ENCODE measurements at regions not wholly inside any gene's neighbourhood (a gene's known extent, or its start where the extent isn't known, plus 50 kb on each side); places are given as distances from the start of the nearest gene placed in this dataset.

DNA sequence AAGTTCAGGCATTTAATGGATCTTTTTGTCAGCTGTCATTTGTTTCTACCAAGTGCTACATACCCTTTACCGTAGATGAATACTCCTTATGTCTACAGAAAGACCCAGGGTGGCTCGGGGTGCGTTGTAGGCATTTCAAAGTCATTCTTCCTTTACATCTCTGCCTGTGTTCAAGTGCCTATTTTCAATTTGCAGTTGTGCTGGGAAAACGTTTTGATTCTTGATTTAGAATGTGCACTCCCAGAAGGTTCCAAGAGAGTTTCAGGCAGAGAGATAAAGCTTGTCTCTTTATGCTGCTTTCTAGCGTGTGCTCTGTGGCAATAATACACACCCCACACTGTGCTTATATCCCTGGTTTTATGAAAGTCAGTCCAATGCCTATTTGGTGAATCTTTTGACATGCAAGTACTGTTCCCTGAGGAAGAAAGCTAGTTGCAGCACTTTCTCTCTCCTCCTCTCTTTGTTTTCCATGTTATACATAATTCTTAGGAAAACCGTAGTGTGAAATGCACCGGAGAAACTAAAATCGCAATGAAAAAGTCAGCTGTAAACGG, 828.1 kb upstream of the ZNF608 start:
- ATAC-seq (no peak), DNase-seq (no peak)

GRCh38 chr5:125575171-125575890, 828.9 kb upstream of the ZNF608 start:
- ATAC-seq = no peak
- no peak for DNase-seq

GRCh38 chr5:125575891-125576505, 829.6 kb upstream of the ZNF608 start:
- DNase-seq (no peak), ATAC-seq (no peak)

DNA sequence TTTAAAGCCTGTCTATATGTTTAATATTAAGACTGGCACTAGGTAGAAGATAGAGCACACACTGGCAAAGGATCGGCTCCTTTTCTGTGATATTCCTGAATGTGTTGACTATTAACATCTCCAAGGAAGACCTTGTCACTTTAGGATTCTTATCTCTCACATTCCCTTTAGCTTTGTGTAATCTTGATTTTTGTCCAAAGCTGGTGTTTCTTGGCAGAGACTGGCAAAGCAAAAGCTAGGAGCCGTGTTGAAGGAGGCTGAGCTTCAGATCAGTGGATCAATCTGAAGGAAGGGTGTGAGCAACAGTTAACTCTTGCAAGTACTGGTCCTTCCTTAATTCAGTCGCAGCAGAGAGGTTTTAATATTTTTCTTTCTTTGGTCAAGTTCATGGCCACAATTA, 830.4 kb upstream of the ZNF608 start:
- ATAC-seq = no peak

GRCh38 chr5:125578551-125578950, 832.1 kb upstream of the ZNF608 start:
- ATAC-seq = no peak

More for the DNA sequence above, 830.4 kb upstream of the ZNF608 start:
- no peak for DNase-seq

DNA sequence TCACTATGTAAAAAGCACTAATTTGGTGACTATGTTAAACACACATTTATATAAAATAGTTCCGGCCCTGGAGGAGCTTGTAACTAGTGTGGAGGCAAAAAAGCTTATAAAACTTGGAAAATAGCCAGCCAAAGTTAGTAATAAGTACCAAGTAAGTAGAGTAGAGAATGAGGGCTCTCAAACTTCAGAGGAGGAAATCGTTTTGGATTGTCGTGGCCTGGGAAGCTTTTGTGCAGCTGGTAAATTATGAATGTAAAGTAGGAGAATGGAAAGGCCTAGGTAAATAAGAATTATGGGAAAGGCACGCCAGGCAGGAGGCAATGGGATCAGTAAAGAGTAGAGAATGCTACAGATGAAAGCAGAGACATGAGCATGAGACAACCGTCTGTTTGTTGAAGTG, 832.7 kb upstream of the ZNF608 start:
- ATAC-seq = no peak
- no peak for DNase-seq

More at GRCh38 chr5:125578551-125578950, 832.1 kb upstream of the ZNF608 start:
- DNase-seq = no peak

DNA sequence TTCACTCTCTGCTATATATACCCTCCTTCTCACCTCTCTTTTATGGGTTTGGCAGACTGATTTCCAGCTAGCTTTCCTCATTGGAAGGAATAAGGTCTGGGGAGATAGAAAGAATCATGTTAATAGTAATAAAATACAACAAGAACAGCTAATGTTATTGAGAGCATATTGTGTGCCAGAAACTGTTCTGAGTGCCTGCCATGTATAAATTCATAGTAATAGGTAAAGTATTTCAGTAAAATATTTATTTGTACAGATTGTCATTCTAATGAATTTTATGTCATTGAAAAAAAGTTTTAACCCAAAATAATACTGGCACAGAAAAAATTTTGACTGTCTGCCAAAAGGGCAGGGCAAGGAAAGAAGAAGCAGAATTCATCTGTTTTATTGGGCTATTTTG, 834.9 kb upstream of the ZNF608 start:
- DNase-seq (no peak), ATAC-seq (no peak)

GRCh38 chr5:125582352-125582751, 835.9 kb upstream of the ZNF608 start:
- DNase-seq = no peak
- no peak for ATAC-seq

GRCh38 chr5:125583321-125584139, 837.1 kb upstream of the ZNF608 start:
- ATAC-seq (no peak), DNase-seq (no peak)

GRCh38 chr5:125584140-125584520, 837.7 kb upstream of the ZNF608 start:
- DNase-seq (no peak), ATAC-seq (no peak)

- DNase-seq = no peak
- ATAC-seq = no peak
Observed at GRCh38 chr5:125587631-125588030, 835.6 kb upstream of the GRAMD2B start.

DNA sequence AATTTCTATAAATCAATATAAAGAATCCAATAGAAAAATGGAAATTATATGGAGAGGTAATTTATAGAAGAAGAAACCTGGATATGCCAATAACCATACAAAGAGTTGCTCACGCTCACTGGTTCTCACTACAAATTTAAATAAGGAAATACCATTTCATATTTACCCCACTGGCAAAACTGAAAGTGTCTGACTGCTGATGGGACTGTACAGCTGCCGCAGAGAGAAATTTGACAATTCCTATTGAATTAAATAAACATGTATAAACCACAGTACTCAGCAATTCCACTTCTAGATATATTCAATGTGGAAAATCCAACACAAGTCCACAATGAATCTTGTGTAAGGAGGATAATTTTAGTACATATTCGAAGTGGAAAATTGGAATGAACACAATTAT, 830.4 kb upstream of the GRAMD2B start:
- no peak for ATAC-seq
- no peak for DNase-seq

- ATAC-seq = no peak
- no peak for DNase-seq
Observed at GRCh38 chr5:125595095-125595494, 828.1 kb upstream of the GRAMD2B start.

DNA sequence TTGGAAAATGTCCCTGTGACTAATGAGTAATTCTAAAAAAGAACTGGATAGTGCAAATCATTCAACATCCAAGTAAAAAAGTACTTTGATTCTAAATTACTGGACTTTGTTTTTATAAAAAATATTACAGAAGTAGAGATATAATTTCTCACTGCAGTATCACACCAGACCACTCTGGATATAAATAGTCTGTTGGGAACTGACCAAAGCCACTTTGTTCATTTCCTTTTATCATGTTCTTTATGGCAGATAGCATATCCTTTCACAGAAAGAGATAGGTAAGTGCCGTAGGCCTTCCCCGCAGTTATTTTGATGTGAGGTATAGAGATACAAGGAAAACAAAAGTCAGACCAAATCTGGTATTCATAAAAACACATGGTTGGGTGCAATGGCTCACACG, 827.4 kb upstream of the GRAMD2B start:
- no peak for ATAC-seq

GRCh38 chr5:125597338-125597737, 825.9 kb upstream of the GRAMD2B start:
- DNase-seq (no peak), ATAC-seq (no peak)

More for the DNA sequence above, 827.4 kb upstream of the GRAMD2B start:
- DNase-seq = no peak

GRCh38 chr5:125600559-125600958, 822.6 kb upstream of the GRAMD2B start:
- ATAC-seq (no peak), DNase-seq (no peak)

GRCh38 chr5:125602184-125602583, 821.0 kb upstream of the GRAMD2B start:
- ATAC-seq = no peak
- DNase-seq = no peak

DNA sequence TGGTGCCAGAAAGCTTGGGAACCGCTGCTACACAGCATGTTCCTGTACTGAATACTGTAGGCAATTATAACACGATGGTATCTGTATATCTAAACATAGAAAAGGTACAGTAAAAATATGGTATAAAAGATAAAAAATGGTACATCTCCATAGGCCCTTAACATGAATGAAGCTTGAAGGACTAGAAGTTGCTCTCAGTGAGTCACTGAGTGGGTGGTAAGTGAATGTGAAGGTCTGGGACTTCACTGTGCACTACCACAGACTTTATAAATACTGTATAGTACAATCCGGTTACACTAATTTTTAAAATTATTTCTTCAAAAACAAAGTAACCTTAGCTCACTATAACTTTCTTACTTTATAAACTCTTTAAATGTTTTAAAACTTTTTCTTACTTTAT, 819.9 kb upstream of the GRAMD2B start:
- no peak for DNase-seq

DNA sequence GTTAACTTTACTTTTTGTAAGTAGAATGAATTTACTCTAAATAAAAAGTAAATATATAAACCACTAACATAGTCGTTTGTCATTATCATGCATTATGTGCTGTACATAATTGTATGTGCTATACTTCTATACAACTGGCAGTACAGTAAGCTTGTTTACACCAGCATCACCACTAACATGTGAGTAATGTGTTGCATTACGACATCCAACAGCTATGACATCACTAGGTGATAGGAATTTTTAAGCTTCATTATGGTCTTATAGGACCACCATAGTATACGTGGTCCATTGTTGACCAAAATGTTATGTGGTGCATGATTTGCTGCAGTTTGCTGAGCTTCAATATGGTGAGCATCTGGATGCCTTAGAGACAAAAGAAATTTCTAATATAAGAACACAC, 819.1 kb upstream of the GRAMD2B start:
- ATAC-seq (no peak), DNase-seq (no peak)

More for the DNA sequence above, 819.9 kb upstream of the GRAMD2B start:
- ATAC-seq = no peak

DNA sequence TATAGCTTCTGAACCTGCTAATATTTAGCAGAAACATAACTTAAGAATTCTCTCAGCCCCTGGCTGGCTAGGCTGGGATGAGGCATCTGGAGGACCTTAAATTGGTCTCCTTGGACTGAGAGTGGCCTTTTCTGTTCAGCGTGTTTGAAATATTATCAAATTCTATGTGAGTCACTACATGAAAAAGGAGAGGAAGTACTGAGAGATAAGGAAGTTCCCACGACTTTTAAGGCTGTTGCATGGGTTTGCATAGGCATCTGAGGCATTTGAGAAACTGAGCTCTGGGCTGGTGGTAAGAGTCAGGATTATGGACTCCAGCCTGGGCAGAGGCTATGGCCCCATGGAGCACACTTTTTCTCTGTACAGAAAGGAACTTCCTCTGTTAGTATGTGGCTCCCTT, 816.2 kb upstream of the GRAMD2B start:
- ATAC-seq = no peak
- DNase-seq = no peak

DNA sequence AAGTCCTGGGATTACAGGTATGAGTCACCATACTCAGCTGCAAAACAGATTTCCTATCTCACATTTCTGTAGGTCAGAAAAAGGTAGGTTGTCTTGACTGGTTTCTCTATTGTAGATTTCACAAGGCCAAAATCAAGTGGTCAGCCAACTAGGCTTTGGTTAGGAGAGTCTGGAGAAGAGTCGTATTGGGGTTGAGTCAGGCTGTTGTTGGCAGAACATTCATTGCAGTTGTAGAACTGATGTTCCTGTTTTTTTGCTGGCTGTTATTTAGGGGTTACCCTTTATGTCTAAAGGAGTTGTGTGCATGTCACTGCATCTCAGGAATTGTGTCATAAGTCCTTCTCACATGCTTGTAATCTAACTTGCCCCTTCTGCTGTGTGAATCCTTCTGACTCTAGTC, 814.2 kb upstream of the GRAMD2B start:
- no peak for ATAC-seq
- no peak for DNase-seq

DNA sequence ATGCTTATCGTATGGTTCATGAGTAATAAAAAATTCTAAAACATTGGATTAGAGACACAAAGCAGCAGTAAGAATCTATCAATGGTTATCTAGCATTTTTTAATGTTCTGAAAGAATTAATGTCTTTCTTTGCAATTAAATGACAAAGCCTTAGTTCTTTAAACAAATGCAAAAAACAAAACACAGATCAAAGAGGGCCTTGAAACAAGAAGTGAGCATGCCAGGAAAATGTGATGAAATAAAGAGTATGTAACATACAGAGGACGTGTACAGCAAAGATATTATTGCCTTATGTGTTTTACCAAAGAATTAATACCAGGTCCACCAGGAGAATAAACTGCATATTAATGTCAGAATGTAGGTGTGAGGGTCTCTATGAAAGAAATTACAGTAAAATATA, 812.3 kb upstream of the GRAMD2B start:
- no peak for DNase-seq
- ATAC-seq = no peak

- ATAC-seq (no peak), DNase-seq (no peak)
Observed at GRCh38 chr5:125611541-125611940, 811.7 kb upstream of the GRAMD2B start.

Data from stimulated activated naive CD8-positive, alpha-beta T cell treated with anti-CD3 and anti-CD28 coated beads, Interleukin-15, Interleukin-2, amounts not matched to agents 100 U/mL and 50 U/mL, for 24 hours (primary cell).